Astrocyte (in vitro differentiated cells and primary cell): ENCODE measurements at regions not wholly inside any gene's neighbourhood (a gene's known extent, or its start where the extent isn't known, plus 50 kb on each side); places are given as distances from the start of the nearest gene placed in this dataset.

Experiments used
- DNase-seq: peaks from one replicate; pipeline ENCODE4 v3.0.0-alpha.2; 2010; ENCODE audit warnings: low read depth
- FAIRE-seq: peaks from 2 replicates; lab custom pipeline; 2011; peaks lifted over from hg19 to GRCh38; lab: Jason Lieb, UNC
- H2AFZ ChIP-seq: 2 replicates; pipeline ENCODE4 v1.6.0; 2012; ENCODE audit warnings: low read depth, low read length, inconsistent platforms
- H3K27ac ChIP-seq: 2 replicates; pipeline ENCODE4 v1.5.1; 2011; ENCODE audit warnings: low read depth, low read length, inconsistent platforms
- H3K27me3 ChIP-seq: 2 replicates; pipeline ENCODE4 v1.6.0; 2011; ENCODE audit warnings: low read length, inconsistent platforms; ENCODE audit not compliant: insufficient read depth
- H3K36me3 ChIP-seq: 2 replicates; pipeline ENCODE4 v1.5.1; 2011; ENCODE audit warnings: low read length, inconsistent platforms; ENCODE audit not compliant: insufficient read depth
- H3K4me1 ChIP-seq: 2 replicates; pipeline ENCODE4 v1.5.1; 2011; ENCODE audit warnings: low read length, inconsistent platforms; ENCODE audit not compliant: insufficient read depth
- H3K4me2 ChIP-seq: 2 replicates; pipeline ENCODE4 v1.6.0; 2012; ENCODE audit warnings: low read length, inconsistent platforms
- H3K4me3 ChIP-seq: 2 replicates; pipeline ENCODE4 v1.5.1; 2011; ENCODE audit warnings: low read depth, mild to moderate bottlenecking, low read length, inconsistent platforms; ENCODE audit not compliant: insufficient read depth
- H3K79me2 ChIP-seq: 2 replicates; pipeline ENCODE4 v1.6.0; 2012; ENCODE audit warnings: mild to moderate bottlenecking, low read length, inconsistent platforms; ENCODE audit not compliant: insufficient read depth
- H3K9ac ChIP-seq: 2 replicates; pipeline ENCODE4 v1.6.0; 2012; ENCODE audit warnings: mild to moderate bottlenecking, low read length, inconsistent platforms
- H3K9me3 ChIP-seq: 2 replicates; pipeline ENCODE4 v1.5.1; 2012; ENCODE audit warnings: low read depth, mild to moderate bottlenecking, low read length, inconsistent platforms; ENCODE audit not compliant: insufficient read depth
- H4K20me1 ChIP-seq: 2 replicates; pipeline ENCODE4 v1.6.0; 2012; ENCODE audit warnings: low read length, inconsistent platforms; ENCODE audit not compliant: insufficient read depth
- H3K27ac Mint-ChIP-seq: one replicate; pipeline ENCODE4 v1.8.0; 2021; ENCODE audit warnings: mild to moderate bottlenecking, mixed read lengths; ENCODE audit not compliant: unreplicated experiment
- H3K27me3 Mint-ChIP-seq: one replicate; pipeline ENCODE4 v1.8.0; 2021; ENCODE audit warnings: low read depth, mixed read lengths; ENCODE audit not compliant: unreplicated experiment
- H3K36me3 Mint-ChIP-seq: one replicate; pipeline ENCODE4 v1.8.0; 2021; ENCODE audit warnings: low read depth, mixed read lengths; ENCODE audit not compliant: unreplicated experiment
- H3K4me1 Mint-ChIP-seq: one replicate; pipeline ENCODE4 v1.8.0; 2021; ENCODE audit warnings: low read depth, mixed read lengths; ENCODE audit not compliant: unreplicated experiment
- H3K4me3 Mint-ChIP-seq: one replicate; pipeline ENCODE4 v1.8.0; 2021; ENCODE audit warnings: mild to moderate bottlenecking, moderate library complexity, mixed read lengths; ENCODE audit not compliant: unreplicated experiment
- H3K9me3 Mint-ChIP-seq: one replicate; pipeline ENCODE4 v1.8.0; 2021; ENCODE audit warnings: mild to moderate bottlenecking, mixed read lengths; ENCODE audit not compliant: unreplicated experiment
- CTCF ChIP-seq: IDR thresholded peaks from 2 replicates; pipeline ENCODE4 v1.5.1; 2011; ENCODE audit warnings: low read depth, mild to moderate bottlenecking, inconsistent platforms, low read length, moderate library complexity; ENCODE audit not compliant: insufficient read depth
- EZH2 ChIP-seq: IDR thresholded peaks from 2 replicates; pipeline ENCODE4 v1.6.1; 2012; ENCODE audit warnings: mild to moderate bottlenecking, low read length, inconsistent platforms; ENCODE audit not compliant: insufficient read depth

GRCh38 chr2:241945311-241945710 is 75.8 kb downstream of the RTP5 start:
- Histone ChIP-seq H3K36me3 (no peaks in the 10 kb centered on the region), H3K27me3 (peaks cover 3% of the 10 kb centered on the region), H3K4me1 (no peaks in the 10 kb centered on the region), H3K9ac (no peak overlapping the region), H3K9me3 (peaks cover 8% of the 10 kb centered on the region), H3K27ac (no peak overlapping the region), H4K20me1 (peaks cover 4% of the 10 kb centered on the region), H3K79me2 (no peaks in the 10 kb centered on the region), H3K4me2 (no peak overlapping the region), H3K4me3 (no peak overlapping the region), H2AFZ (no peak overlapping the region)
- Mint-ChIP-seq H3K36me3 (peaks cover 2% of the 10 kb centered on the region), H3K4me1 (peaks cover 2% of the 10 kb centered on the region), H3K27ac (no peak overlapping the region), H3K4me3 (no peak overlapping the region), H3K9me3 (peaks cover 10% of the 10 kb centered on the region), H3K27me3 (peaks cover 43% of the 10 kb centered on the region)
- FAIRE-seq, result no peak
- DNase-seq, result no peak
- TF ChIP-seq CTCF, result no peak
- TF ChIP-seq EZH2, result no peak

- H4K20me1 ChIP-seq, result peaks cover 8% of the 10 kb centered on the region
- Mint-ChIP-seq H3K4me3 (no peak overlapping the region), H3K4me1 (peaks cover 2% of the 10 kb centered on the region), H3K27me3 (peaks cover 46% of the 10 kb centered on the region), H3K36me3 (peaks cover 1% of the 10 kb centered on the region), H3K27ac (no peak overlapping the region), H3K9me3 (peaks cover 7% of the 10 kb centered on the region)
- H2AFZ ChIP-seq, result no peak overlapping the region
- H3K79me2 ChIP-seq, result no peaks in the 10 kb centered on the region
- H3K27ac ChIP-seq, result no peak overlapping the region
- DNase-seq, result no peak
- no peak overlapping the region for H3K4me3 ChIP-seq
- H3K27me3 ChIP-seq, result peaks cover 5% of the 10 kb centered on the region
- H3K36me3 ChIP-seq, result no peaks in the 10 kb centered on the region
- no peak overlapping the region for H3K4me2 ChIP-seq
- no peaks in the 10 kb centered on the region for H3K4me1 ChIP-seq
- TF ChIP-seq CTCF (no peak), EZH2 (no peak)
- H3K9ac ChIP-seq, result no peak overlapping the region
- peaks cover 4% of the 10 kb centered on the region for H3K9me3 ChIP-seq
- no peak for FAIRE-seq
Observed at GRCh38 chr2:241945803-241946202, 76.3 kb downstream of the RTP5 start.

- Histone ChIP-seq H3K4me3 (no peak overlapping the region), H3K79me2 (no peaks in the 10 kb centered on the region), H3K9ac (no peak overlapping the region), H3K4me2 (no peak overlapping the region), H3K27me3 (peaks cover 9% of the 10 kb centered on the region), H2AFZ (no peak overlapping the region), H4K20me1 (peaks cover 8% of the 10 kb centered on the region), H3K27ac (no peak overlapping the region), H3K9me3 (peaks cover 4% of the 10 kb centered on the region), H3K4me1 (no peaks in the 10 kb centered on the region), H3K36me3 (no peaks in the 10 kb centered on the region)
- H3K4me1 Mint-ChIP-seq, result peaks cover 2% of the 10 kb centered on the region
- TF ChIP-seq CTCF, result no peak
- TF ChIP-seq EZH2, result no peak
- H3K4me3 Mint-ChIP-seq, result no peak overlapping the region
- peaks cover 49% of the 10 kb centered on the region for H3K27me3 Mint-ChIP-seq
- FAIRE-seq, result no peak
- peaks cover 7% of the 10 kb centered on the region for H3K9me3 Mint-ChIP-seq
- H3K36me3 Mint-ChIP-seq, result peaks cover 1% of the 10 kb centered on the region
- DNase-seq, result no peak
- H3K27ac Mint-ChIP-seq, result no peak overlapping the region
Observed at GRCh38 chr2:241946306-241947003, 76.9 kb downstream of the RTP5 start.
